CD4-positive, alpha-beta T cell treated with Interleukin-6 at 100 ng/mL for 8 hours (primary cell): ENCODE measurements at regions not wholly inside any gene's neighbourhood (a gene's known extent, or its start where the extent isn't known, plus 50 kb on each side); places are given as distances from the start of the nearest gene placed in this dataset.

ENCODE experiments used
- DNase-seq: peaks from one replicate; pipeline ENCODE4 v3.0.0-alpha.2; 2020; ENCODE audit warnings: mixed read lengths, low spot score

GRCh38 chr14:100467939-100468338 lies 119.3 kb downstream of the BEGAIN start:
- no peak for DNase-seq

- DNase-seq, result no peak
Observed at GRCh38 chr14:100468557-100468956, 118.7 kb downstream of the BEGAIN start.

- no peak for DNase-seq
Observed at GRCh38 chr14:100469632-100470522, 117.3 kb downstream of the BEGAIN start.

GRCh38 chr14:100470523-100470897 lies 116.7 kb downstream of the BEGAIN start:
- no peak for DNase-seq

GRCh38 chr14:100471441-100472093 lies 115.7 kb downstream of the BEGAIN start:
- DNase-seq, result no peak

- DNase-seq, result no peak
Observed at GRCh38 chr14:100472094-100472455, 115.1 kb downstream of the BEGAIN start.

GRCh38 chr14:100472491-100472890 lies 114.7 kb downstream of the BEGAIN start:
- DNase-seq, result no peak

- no peak for DNase-seq
Observed at GRCh38 chr14:100473249-100473648, 114.0 kb downstream of the BEGAIN start.

GRCh38 chr14:100474196-100474595 lies 113.0 kb downstream of the BEGAIN start:
- no peak for DNase-seq

- no peak for DNase-seq
Observed at GRCh38 chr14:100475268-100475667, 111.9 kb downstream of the BEGAIN start.

GRCh38 chr14:100476012-100476822 lies 111.0 kb downstream of the BEGAIN start:
- no peak for DNase-seq

GRCh38 chr14:100484531-100485267 lies 102.5 kb downstream of the BEGAIN start:
- DNase-seq, result no peak

GRCh38 chr14:100486025-100486828 lies 101.0 kb downstream of the BEGAIN start:
- DNase-seq, result peak; percentile 23
